ENCODE measurements at regions not wholly inside any gene's neighbourhood (a gene's known extent, or its start where the extent isn't known, plus 50 kb on each side); places are given as distances from the start of the nearest gene placed in this dataset.
"Not testable (repeated sequence)": the region's sequence is repeated elsewhere in the genome, so short reads cannot be mapped to it uniquely, and the experiment has no call there.

- CTCF ChIA-PET: interaction anchor here (0.8 to 1.6 kb wide), 8 partner anchors 9 to 107 kb away, joined by 3 to 11 read pairs (median 4); no protein-coding TSS in a partner anchor
Measured at GRCh38 chr10:128178302-128178958, 52.2 kb upstream of the MKI67 start.

GRCh38 chr10:128180843-128181242 is 54.6 kb upstream of the MKI67 start:
- POLR2A ChIA-PET: interaction anchor here (0.6 to 1.6 kb wide), 4 partner anchors 15 to 132 kb away, joined by 4 to 8 read pairs (median 4); partner anchors contain the start of gene MKI67
- CTCF ChIA-PET: interaction anchor here (1.2 to 1.8 kb wide), 2 partner anchors 20 to 31 kb away, joined by 3 to 19 read pairs; no protein-coding TSS in a partner anchor

More at GRCh38 chr10:128178302-128178958, 52.2 kb upstream of the MKI67 start:
- POLR2A ChIA-PET: no interaction called here

- CTCF ChIA-PET: interaction anchor here (1.1 kb wide), 1 partner anchor 26 kb away, joined by 5 read pairs; no protein-coding TSS in a partner anchor
- POLR2A ChIA-PET: no interaction called here
Measured at GRCh38 chr10:128185627-128186026, 59.4 kb upstream of the MKI67 start.

GRCh38 chr10:128186959-128187787 is 61.0 kb upstream of the MKI67 start:
- ChIA-PET POLR2A (no interaction called here), CTCF (interaction anchor here (0.9 to 2.6 kb wide), 5 partner anchors 9 to 118 kb away, joined by 3 to 13 read pairs (median 5); no protein-coding TSS in a partner anchor)

GRCh38 chr10:128187788-128188185 is 61.6 kb upstream of the MKI67 start:
- CTCF ChIA-PET: interaction anchor here (0.9 to 2.6 kb wide), 5 partner anchors 9 to 119 kb away, joined by 3 to 13 read pairs (median 5); no protein-coding TSS in a partner anchor

GRCh38 chr10:128189176-128189575 is 63.0 kb upstream of the MKI67 start:
- ChIA-PET CTCF (no interaction called here), POLR2A (no interaction called here)

More at GRCh38 chr10:128187788-128188185, 61.6 kb upstream of the MKI67 start:
- POLR2A ChIA-PET: no interaction called here

- ChIA-PET CTCF (no interaction called here), POLR2A (no interaction called here)
Measured at GRCh38 chr10:128191847-128192246, 65.6 kb upstream of the MKI67 start.

GRCh38 chr10:128201826-128202225 is 75.6 kb upstream of the MKI67 start:
- CTCF ChIA-PET, POLR2A ChIA-PET: not testable (repeated sequence)

GRCh38 chr10:128203028-128203427 is 76.8 kb upstream of the MKI67 start:
- POLR2A ChIA-PET: no interaction called here

GRCh38 chr10:128205591-128205990 is 79.4 kb upstream of the MKI67 start:
- CTCF ChIA-PET: interaction anchor here (0.8 kb wide), 1 partner anchor 27 kb away, joined by 3 read pairs; no protein-coding TSS in a partner anchor

More at GRCh38 chr10:128203028-128203427, 76.8 kb upstream of the MKI67 start:
- CTCF ChIA-PET: interaction anchor here (0.6 kb wide), 1 partner anchor 219 kb away, joined by 3 read pairs; no protein-coding TSS in a partner anchor

GRCh38 chr10:128206676-128207075 is 80.5 kb upstream of the MKI67 start:
- ChIA-PET POLR2A (no interaction called here), CTCF (interaction anchor here (0.5 to 0.6 kb wide), 2 partner anchors 18 to 67 kb away, joined by 3 to 4 read pairs; no protein-coding TSS in a partner anchor)

More at GRCh38 chr10:128205591-128205990, 79.4 kb upstream of the MKI67 start:
- POLR2A ChIA-PET: not testable (repeated sequence)

GRCh38 chr10:128209862-128210214 is 83.6 kb upstream of the MKI67 start:
- CTCF ChIA-PET: interaction anchor here (0.8 to 1.0 kb wide), 3 partner anchors 9 to 162 kb away, joined by 3 to 7 read pairs (median 7); no protein-coding TSS in a partner anchor
- POLR2A ChIA-PET: interaction anchor here (0.5 kb wide), 1 partner anchor 1046 kb away, joined by 4 read pairs; no protein-coding TSS in a partner anchor

GRCh38 chr10:128210215-128211063 is 84.2 kb upstream of the MKI67 start:
- ChIA-PET CTCF (interaction anchor here (0.8 to 3.4 kb wide), 6 partner anchors 8 to 162 kb away, joined by 3 to 19 read pairs (median 8); no protein-coding TSS in a partner anchor), POLR2A (interaction anchor here (0.5 to 1.6 kb wide), 2 partner anchors 29 to 1047 kb away, joined by 4 to 5 read pairs; no protein-coding TSS in a partner anchor)

GRCh38 chr10:128211064-128211504 is 84.9 kb upstream of the MKI67 start:
- ChIA-PET CTCF (interaction anchor here (0.7 to 3.4 kb wide), 9 partner anchors 10 to 141 kb away, joined by 3 to 19 read pairs (median 10); no protein-coding TSS in a partner anchor), POLR2A (interaction anchor here (1.6 kb wide), 1 partner anchor 30 kb away, joined by 5 read pairs; no protein-coding TSS in a partner anchor)

- CTCF ChIA-PET: interaction anchor here (0.6 to 3.4 kb wide), 14 partner anchors 9 to 142 kb away, joined by 3 to 19 read pairs (median 4); no protein-coding TSS in a partner anchor
Measured at GRCh38 chr10:128211953-128212727, 85.9 kb upstream of the MKI67 start.

GRCh38 chr10:128213156-128213555 is 86.9 kb upstream of the MKI67 start:
- POLR2A ChIA-PET: no interaction called here

More at GRCh38 chr10:128211953-128212727, 85.9 kb upstream of the MKI67 start:
- POLR2A ChIA-PET: interaction anchor here (1.6 kb wide), 1 partner anchor 31 kb away, joined by 5 read pairs; no protein-coding TSS in a partner anchor

GRCh38 chr10:128215733-128216132 is 89.5 kb upstream of the MKI67 start:
- CTCF ChIA-PET: no interaction called here

More at GRCh38 chr10:128213156-128213555, 86.9 kb upstream of the MKI67 start:
- CTCF ChIA-PET: interaction anchor here (1.2 to 3.4 kb wide), 3 partner anchors 16 to 56 kb away, joined by 3 to 19 read pairs (median 4); no protein-coding TSS in a partner anchor

GRCh38 chr10:128217136-128217535 is 90.9 kb upstream of the MKI67 start:
- ChIA-PET CTCF (no interaction called here), POLR2A (no interaction called here)

More at GRCh38 chr10:128215733-128216132, 89.5 kb upstream of the MKI67 start:
- POLR2A ChIA-PET: no interaction called here

Measured in activated CD8-positive, alpha-beta memory T cell treated with anti-CD3 and anti-CD28 coated beads for 36 hours (primary cell).